ENCODE measurements at regions not wholly inside any gene's neighbourhood (a gene's known extent, or its start where the extent isn't known, plus 50 kb on each side); places are given as distances from the start of the nearest gene placed in this dataset.

DNA sequence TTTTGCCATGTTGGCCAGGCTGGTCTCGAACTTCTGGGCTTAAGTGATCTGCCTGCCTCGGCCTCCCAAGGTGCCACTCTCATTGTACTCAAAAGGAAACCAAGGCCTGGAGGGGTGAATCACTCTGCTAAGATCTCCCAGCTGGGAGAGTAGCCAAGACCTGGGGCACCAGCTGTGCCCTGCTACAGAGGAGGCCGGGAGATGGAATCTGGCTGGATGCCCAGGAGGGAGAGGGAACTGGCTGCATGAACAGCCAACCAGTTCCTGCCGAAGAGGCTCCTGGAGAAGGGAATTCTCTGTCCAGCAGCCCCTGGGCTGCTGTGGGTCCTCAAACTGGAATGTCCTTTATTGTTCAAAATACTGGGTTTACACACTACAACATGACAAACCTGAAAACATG is 238.7 kb upstream of the CIBAR2 start:
- Histone ChIP-seq H4K20me1 (ENCODE audit: insufficient read depth) (no peaks in the 10 kb centered on the region), H3K27me3 (ENCODE audit: insufficient read depth, low read depth) (peaks cover 83% of the 10 kb centered on the region), H2AFZ (ENCODE audit: low read depth) (no peak overlapping the region), H3K9ac (no peak overlapping the region), H3K27ac (no peak overlapping the region), H3K79me2 (ENCODE audit: insufficient read depth, low read depth) (no peaks in the 10 kb centered on the region), H3K36me3 (ENCODE audit: insufficient read depth) (no peaks in the 10 kb centered on the region), H3K4me1 (ENCODE audit: low read depth, poor library complexity, severe bottlenecking) (no peaks in the 10 kb centered on the region), H3K4me2 (no peak overlapping the region), H3K4me3 (IDR thresholded peaks at IDR 0.05; ENCODE audit: insufficient read depth, low read depth, low read length) (no peak overlapping the region)
- TF ChIP-seq, protein P1, sequence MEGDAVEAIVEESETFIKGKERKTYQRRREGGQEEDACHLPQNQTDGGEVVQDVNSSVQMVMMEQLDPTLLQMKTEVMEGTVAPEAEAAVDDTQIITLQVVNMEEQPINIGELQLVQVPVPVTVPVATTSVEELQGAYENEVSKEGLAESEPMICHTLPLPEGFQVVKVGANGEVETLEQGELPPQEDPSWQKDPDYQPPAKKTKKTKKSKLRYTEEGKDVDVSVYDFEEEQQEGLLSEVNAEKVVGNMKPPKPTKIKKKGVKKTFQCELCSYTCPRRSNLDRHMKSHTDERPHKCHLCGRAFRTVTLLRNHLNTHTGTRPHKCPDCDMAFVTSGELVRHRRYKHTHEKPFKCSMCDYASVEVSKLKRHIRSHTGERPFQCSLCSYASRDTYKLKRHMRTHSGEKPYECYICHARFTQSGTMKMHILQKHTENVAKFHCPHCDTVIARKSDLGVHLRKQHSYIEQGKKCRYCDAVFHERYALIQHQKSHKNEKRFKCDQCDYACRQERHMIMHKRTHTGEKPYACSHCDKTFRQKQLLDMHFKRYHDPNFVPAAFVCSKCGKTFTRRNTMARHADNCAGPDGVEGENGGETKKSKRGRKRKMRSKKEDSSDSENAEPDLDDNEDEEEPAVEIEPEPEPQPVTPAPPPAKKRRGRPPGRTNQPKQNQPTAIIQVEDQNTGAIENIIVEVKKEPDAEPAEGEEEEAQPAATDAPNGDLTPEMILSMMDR (conservative IDR thresholded peaks at IDR 0.05; ENCODE audit: low read depth, low read length) = no peak

DNA sequence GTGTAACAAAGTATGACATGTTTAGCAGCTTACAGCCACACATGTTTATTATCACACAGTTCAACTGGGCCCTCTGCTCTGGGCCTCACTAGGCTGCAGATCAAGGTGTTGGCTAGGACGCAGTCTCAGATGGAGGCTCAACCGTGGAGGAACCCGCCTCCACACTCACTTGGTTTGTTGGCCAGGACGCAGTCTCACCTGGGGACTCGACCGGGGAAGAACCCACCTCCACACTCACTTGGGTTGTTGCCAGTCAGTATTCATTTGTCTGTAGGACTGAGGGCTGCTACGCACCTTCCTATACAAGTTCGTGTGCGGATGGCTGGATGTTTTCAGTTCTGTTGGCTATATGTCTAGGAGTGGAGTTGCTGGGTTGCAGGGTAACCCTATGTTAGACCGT is 240.7 kb upstream of the CIBAR2 start:
- H3K4me3 ChIP-seq (IDR thresholded peaks at IDR 0.05; ENCODE audit: insufficient read depth, low read depth, low read length) = no peak overlapping the region
- TF ChIP-seq, protein P1 (conservative IDR thresholded peaks at IDR 0.05; ENCODE audit: low read depth, low read length) = no peak
- H3K9ac ChIP-seq = no peak overlapping the region
- no peaks in the 10 kb centered on the region for H4K20me1 ChIP-seq (ENCODE audit: insufficient read depth)
- H3K27me3 ChIP-seq (ENCODE audit: insufficient read depth, low read depth) = peaks cover 91% of the 10 kb centered on the region
- no peak overlapping the region for H2AFZ ChIP-seq (ENCODE audit: low read depth)
- H3K4me1 ChIP-seq (ENCODE audit: low read depth, poor library complexity, severe bottlenecking) = no peaks in the 10 kb centered on the region
- H3K27ac ChIP-seq = no peak overlapping the region
- H3K79me2 ChIP-seq (ENCODE audit: insufficient read depth, low read depth) = no peaks in the 10 kb centered on the region
- no peaks in the 10 kb centered on the region for H3K36me3 ChIP-seq (ENCODE audit: insufficient read depth)
- no peak overlapping the region for H3K4me2 ChIP-seq

DNA sequence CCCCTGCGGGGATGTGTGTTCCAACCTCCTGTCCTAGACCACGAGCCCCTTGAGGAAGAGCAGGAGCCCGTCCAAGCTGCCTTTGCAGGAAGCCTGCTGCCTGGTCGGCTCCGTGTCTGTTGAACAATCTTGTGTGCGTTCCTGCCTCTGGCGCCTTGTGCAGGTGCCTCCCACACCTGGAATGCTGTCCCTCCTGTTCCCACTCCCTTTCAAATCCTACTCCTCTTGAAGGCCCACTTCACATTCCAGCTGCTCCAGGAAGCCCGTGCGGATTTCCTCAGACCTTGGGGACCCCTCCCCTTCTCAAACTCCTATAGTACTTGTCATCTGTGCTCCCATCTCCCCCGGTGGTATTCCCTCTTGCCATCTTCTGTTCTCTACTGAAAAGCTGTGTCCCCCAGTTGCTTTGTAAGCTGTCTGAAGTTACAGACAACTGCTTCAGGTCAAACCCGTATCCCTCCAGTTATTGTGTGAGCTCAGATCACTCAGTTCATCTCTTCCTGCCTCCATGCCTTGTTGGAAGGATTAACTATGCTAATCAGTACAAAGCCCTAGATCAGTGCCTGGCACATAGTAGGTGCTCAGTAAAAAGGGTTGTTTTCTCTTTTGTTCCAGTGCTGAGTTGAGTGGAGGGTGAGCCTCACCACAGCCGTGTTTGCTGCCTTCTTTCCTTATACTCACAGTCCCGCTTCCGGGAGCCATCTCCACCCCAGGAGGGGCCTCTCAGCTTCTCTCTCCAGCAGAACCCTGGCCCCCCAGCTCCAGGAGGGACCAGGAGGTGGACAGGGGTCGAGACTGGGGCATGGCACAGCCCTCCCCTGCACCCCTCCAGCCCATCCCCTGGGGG is 241.8 kb upstream of the CIBAR2 start:
- H4K20me1 ChIP-seq (ENCODE audit: insufficient read depth) = no peaks in the 10 kb centered on the region
- TF ChIP-seq, protein P1 (conservative IDR thresholded peaks at IDR 0.05; ENCODE audit: low read depth, low read length) = no peak
- no peak overlapping the region for H3K4me3 ChIP-seq (IDR thresholded peaks at IDR 0.05; ENCODE audit: insufficient read depth, low read depth, low read length)
- H3K79me2 ChIP-seq (ENCODE audit: insufficient read depth, low read depth) = no peaks in the 10 kb centered on the region
- H2AFZ ChIP-seq (ENCODE audit: low read depth) = no peak overlapping the region
- no peak overlapping the region for H3K4me2 ChIP-seq
- no peaks in the 10 kb centered on the region for H3K4me1 ChIP-seq (ENCODE audit: low read depth, poor library complexity, severe bottlenecking)
- H3K36me3 ChIP-seq (ENCODE audit: insufficient read depth) = no peaks in the 10 kb centered on the region
- H3K9ac ChIP-seq = no peak overlapping the region
- H3K27ac ChIP-seq = no peak overlapping the region
- H3K27me3 ChIP-seq (ENCODE audit: insufficient read depth, low read depth) = peaks cover 87% of the 10 kb centered on the region

DNA sequence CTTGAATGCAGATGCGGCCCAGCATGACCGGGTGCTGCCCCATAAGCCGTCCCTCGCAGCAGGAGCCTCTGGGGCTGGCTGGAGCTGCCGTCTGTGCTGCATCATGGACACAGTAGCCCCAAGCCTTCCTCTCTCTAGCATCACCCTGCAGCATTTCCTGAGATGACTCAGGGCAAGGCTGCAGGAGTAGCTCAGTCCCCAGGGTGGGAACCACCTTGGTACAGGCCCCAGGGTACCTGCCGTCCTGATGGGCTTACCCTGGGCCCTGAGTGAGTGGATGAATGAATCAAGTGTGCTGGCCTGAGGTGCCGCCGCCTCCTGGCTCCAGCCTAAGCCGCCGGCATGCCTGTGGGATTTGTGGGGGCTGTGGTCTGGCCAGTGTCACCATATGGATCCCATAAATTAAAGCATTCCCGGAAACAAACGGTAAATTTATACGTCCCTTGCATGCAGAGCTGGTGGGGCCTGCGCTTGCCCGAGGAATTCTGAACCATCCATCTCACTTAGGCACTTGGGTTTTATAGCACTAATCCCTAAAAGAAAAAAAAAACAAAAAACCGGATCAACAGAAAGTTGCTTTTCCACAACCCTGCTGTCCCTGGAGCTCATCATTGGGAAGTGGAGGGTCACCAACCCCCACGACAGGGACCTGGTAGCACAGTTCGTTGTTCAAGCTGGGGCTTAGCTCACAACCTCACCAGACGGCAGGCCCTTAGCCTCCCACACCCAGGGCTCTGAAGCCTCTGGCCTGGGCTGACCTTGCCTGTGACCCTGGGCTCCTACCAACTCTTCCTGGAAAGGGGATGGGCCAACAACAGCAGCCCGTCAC is 242.6 kb upstream of the CIBAR2 start:
- Histone ChIP-seq H2AFZ (ENCODE audit: low read depth) (no peak overlapping the region), H3K27ac (no peak overlapping the region), H4K20me1 (ENCODE audit: insufficient read depth) (no peaks in the 10 kb centered on the region), H3K4me3 (IDR thresholded peaks at IDR 0.05; ENCODE audit: insufficient read depth, low read depth, low read length) (no peak overlapping the region), H3K79me2 (ENCODE audit: insufficient read depth, low read depth) (no peaks in the 10 kb centered on the region), H3K4me2 (no peak overlapping the region), H3K4me1 (ENCODE audit: low read depth, poor library complexity, severe bottlenecking) (no peaks in the 10 kb centered on the region), H3K36me3 (ENCODE audit: insufficient read depth) (no peaks in the 10 kb centered on the region), H3K9ac (no peak overlapping the region), H3K27me3 (ENCODE audit: insufficient read depth, low read depth) (peaks cover 87% of the 10 kb centered on the region)
- TF ChIP-seq, protein P1 (conservative IDR thresholded peaks at IDR 0.05; ENCODE audit: low read depth, low read length) = no peak

All from KMS-11 (cell line).